ENCODE measurements at regions not wholly inside any gene's neighbourhood (a gene's known extent, or its start where the extent isn't known, plus 50 kb on each side); places are given as distances from the start of the nearest gene placed in this dataset.
A peak's percentile ranks its signal among the peaks of the same experiment; 100 is the strongest.

DNA sequence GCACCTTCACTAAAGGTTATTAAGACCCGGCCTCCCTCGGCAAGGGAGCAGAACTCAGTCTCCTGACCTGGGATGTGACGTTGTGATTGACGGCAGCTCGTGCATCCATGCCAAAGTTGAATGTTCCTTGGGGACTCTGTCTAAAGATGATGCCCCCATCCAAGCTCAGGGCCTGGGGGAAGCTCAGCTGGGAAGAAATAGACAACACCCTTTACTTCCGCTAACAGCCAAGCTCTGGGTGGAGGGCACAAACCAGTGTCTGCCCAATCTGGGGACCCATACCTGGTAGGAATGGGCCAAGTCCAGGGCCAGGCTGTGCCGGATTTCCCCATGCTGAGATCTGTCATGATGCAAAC, 95.4 kb downstream of the RMI2 start:
- DNase-seq = no peak

DNA sequence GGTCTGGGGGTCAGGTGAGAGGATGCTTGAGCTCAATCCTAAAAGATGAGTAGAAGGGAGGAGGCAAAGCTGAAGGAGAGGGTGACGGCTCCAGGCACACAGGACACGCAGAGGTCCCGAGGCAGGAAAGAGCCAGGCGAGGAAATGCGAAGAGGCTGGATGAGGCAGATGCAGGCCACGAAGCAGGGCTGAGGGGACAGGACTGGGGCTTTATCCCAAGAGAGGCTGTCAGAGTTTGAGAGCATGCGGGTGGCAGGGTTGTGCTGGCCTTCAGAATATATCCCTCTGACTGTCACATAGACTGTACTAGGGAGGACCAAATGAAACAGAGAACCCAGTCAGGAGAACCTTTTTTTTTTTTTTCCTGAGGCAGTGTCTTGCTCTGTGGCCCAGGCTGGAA, 100.2 kb downstream of the RMI2 start:
- DNase-seq = no peak

DNA sequence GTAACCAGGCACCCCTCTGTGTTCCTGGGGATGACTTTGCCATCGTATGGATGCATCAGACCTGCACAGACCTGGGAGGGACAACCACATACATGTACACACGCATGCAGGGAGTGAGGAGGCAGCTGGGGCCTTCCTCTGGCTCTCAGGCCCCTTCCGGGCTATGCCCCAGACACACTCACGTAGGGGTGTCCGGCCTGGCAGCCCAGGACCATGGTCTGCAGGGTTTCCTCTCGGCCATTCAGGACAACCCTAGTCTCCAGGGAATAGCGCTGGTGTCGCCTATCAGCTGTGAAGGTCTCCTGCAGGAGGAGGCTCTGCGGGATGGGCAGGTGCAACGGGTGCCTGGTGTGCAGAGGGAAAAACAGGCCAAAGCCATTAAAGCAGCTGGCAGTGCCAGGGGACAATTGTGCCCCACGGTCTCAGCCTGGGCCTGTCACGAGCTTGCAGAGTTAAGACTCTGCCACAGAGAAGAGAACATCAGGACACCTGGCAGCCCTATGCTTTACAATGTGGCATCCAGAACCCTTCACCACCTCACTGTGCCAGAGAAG, 101.4 kb downstream of the RMI2 start:
- no peak for DNase-seq

DNA sequence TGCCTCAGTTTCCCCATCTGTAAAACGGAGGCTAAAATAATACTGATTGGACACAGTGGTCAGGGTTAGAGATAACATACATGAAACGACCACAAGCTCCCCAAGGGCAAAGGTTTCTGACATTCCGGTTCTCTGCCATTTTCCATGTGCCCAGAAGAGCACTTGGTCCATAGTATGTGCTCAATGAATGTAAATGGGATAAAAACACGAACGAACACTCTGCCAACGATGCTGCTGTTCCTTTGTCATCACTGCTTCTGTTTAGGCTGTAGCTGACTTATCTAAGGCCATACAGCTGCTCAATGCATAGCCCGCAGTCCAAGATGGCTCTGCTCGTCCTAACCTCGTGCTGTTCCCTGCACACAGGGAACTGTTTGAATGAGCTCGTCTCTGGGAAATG, 102.0 kb downstream of the RMI2 start:
- no peak for DNase-seq

DNA sequence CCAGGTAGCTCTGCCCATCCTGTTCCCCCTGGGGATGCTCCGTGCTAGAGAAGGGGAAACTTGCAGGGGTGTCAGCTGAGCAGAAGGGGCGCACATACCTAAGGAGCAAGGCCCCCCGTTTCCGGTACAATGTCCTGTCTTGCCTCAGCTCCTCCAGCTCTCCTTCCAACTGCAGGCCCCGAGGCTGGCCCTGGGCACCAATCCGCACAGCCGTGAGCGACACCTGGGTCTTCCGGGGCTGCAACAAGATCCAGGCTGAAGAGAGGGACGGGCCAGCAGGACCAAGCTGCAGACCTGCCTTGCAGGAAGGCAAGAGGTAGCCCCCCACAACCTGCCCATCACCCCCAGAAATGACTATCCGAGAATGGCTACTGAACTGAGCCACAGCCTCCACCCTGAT, 102.6 kb downstream of the RMI2 start:
- no peak for DNase-seq

DNA sequence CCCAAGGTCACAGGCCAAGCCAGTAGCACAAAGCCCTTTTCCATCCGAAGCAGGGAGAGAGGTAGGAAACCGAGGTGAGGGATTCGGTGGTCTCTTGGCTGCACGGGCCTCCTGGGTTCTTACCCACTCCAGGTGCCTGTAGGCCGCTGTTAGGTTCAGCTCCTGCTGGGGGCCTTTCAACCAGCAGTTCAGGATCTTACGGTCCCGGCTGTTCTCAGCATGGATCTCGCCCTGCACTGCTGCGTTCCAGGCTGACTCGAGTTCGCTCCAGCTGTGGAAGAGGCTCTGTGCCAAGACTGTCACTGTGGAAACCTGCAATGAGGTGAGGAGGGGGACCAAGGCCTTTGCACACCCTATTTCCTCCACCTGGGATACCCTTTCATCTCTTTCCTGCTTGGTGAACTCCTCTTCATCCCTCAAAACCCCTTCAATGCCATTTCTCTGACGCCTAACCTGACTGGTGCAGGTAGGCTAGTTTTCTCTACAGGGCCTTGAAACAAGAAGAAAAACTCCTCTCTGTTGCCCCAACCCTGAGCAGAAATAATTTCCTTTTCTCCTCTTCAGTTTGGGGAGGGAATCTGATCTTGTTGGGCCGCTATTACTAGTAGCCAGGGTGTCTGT, 103.6 kb downstream of the RMI2 start:
- no peak for DNase-seq

DNA sequence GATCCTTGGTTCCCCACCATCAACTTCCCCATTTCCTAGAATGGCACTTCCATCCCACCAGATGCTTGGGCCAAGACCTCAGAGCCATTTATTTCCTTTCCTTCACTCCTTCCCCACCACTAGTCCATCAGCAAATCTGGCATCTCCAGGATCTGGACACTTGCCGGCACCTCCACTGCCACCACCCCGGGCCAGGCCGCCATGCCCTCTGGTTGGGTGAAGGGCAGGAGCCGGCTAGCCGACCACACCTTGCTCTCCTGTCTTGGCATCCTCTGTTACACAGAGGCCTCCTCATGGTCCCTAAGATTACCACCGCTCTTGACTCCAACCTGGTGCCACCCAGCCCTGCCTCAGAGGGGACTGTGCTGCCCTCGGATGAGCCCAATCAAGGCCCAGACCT, 104.5 kb downstream of the RMI2 start:
- DNase-seq = no peak

DNA sequence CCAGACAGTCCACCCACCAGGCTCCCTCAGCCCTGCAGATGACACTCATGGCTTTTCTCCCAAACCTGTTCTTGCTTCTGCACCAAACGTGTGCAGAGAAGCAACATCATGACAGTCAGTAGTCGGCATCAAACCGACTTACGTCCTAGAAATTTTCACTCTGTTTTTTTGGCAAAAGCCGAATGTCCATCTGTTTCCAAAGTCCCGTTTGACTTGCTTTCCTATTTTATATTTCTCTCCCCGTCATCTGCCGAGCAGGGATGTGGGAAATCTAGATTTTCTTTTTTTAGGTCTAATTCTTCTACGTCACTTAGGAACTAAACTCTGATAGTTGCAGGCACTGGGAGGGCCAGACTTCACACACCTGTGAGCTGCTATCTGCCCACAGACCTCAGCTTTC, 104.9 kb downstream of the RMI2 start:
- no peak for DNase-seq

DNA sequence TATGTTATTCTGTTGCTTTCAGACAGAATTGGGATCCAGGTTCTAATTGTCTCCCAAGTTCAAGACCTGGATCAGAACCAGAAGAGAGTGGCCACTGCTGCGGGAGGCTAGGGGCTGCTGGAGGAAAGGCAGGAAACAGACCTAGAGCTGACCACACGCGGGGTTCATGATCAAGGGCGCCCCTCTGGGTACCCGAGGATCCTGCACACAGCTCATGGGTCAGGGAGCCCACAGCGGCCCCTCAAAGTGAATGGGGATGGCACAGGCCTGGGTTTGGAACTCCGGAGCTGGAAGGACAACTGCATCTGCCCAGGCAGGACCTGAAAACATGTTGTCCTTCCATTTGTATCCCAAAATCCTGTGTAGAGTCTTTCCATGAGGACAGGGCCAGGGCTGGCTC, 107.0 kb downstream of the RMI2 start:
- DNase-seq = no peak

DNA sequence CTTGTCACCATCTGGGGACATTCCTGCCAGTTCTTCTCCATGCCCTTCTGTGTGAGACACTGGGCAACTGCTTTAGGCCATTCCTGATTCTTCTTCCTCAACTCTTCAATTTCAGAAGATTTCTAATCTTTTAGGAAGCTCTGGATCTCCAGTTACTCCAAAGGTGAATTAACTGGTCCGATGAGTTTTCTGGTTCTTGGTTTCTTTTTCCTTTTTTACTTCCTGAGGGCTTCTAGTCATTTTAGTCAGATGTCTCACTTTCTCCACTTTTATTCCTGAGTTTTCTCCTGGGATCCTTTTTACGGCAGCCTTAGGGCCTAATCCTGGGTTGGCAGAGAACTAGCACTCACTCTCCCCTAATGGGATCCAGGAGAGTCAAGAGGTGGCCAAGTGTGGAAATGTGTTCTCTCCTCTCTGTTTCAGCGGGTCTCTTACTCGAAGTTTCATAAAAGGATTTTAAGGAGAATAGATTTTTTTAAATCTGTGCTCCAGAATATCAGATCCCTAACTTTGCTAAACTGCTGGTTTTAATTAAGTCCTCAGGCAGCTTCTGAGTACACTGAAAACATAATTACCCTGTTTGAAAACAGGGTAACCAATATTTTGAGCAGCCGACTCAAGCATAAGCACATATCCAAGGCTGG, 107.6 kb downstream of the RMI2 start:
- DNase-seq = peak; percentile 28

DNA sequence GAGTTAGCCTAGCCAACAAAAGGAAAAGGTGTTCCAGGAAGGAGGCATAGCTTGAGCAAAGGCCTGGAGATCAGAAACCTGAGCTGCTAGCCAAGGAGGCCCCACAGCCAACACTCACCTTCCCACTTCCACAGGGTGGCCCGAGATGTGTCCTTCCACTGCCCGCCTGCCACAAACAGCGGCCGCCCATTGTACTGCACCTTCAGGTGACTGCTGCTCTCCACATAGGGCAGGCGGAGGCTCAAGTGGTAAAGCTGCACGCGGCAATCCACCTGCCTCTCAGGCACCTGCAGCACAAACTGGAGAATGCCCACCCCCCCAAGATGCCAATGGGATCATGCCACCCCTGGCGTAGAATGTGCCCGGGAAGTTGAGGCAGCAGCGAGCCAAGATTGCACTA, 111.5 kb downstream of the RMI2 start:
- no peak for DNase-seq

DNA sequence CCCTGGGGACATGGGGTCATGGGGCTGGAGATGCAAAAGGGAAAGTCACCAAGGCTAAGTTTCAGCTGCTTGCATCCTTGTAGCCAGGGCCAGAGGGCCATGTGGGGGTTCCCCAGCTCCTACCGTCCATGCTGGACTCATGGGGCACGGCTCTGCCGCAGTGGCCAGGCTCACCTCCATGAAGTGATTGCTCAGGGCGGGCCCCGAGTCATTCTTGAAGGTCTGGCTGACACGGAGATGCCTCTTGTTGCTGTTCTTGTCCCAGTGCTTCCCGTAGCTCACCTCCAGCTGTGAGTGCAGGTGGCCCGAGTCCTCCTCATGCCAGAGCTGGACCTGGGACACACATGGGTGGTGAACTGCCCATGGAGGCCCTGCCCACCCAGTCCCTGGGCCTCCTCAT, 114.5 kb downstream of the RMI2 start:
- no peak for DNase-seq

DNA sequence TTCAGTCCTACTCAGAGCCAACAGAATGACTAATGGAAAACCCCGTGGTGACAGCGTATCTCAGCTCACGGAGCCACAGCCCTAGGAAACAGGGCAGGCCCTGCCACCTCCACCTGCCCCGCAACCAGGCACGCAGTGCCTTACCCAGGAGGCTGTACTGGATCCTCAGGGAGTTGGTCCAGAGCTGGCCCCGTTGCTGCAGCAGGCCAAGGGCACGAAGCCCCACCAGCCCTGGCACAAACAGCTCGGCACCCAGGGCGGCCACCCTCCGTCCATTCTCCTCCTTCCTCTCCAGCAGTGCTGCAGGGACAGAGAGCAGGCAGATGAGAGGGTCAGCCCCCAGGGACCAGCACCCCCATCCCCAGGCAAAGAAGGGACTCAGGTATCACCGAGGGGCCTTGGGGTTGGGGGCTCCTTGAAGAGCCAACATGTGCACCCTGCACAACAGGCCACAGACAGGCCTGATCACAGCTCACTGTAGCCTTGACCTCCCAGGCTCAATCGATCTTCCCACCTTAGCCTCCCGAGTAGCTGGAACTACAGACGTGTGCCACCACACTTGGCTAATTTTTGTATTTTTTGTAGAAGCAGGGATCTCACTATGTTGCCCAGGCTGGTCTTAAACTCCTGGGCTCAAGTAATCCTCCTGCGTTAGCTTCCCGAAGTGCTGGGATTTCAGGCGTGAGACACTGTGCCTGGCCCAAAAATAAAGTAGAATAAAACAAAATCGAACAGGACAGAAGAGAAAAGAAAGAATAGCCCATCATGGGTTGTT, 115.7 kb downstream of the RMI2 start:
- no peak for DNase-seq

DNA sequence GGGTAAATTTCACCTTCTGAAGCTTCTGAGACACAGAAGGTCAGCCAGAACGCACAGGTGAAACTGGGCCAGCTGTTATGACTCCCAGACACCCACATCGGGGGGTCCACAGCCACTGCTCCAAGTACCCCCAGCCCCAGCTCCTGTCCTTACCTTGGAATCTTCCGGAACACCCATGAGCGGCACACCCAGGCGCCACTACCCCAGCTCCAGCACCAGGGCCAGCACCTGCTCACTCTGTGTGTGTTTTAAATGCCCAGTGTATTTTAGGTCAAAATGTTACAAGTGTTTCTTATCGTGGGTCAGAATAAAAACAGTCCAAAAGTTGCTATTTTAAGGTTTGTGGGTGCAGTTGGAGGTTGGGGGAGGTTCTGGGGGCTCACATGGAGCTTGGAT, 116.3 kb downstream of the RMI2 start:
- DNase-seq = no peak

DNA sequence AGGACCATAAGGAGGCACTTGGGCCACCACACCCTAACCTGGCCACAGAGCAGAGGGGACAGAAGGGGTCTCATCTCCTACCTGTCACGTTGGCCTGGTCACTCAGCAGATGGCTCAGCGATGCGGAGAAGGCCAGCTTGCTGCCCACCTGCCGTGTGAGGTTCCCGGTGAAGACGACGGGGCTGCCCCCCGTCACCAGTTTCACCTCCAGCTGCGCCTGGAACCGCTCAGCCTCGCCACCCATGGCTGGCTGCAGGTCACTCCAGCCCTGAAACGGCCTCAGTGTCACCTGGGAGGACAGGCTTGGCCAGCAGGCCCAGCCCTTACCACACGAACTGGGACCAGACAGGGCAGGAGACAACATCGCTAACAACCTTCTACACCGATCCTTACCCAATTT, 116.8 kb downstream of the RMI2 start:
- no peak for DNase-seq

DNA sequence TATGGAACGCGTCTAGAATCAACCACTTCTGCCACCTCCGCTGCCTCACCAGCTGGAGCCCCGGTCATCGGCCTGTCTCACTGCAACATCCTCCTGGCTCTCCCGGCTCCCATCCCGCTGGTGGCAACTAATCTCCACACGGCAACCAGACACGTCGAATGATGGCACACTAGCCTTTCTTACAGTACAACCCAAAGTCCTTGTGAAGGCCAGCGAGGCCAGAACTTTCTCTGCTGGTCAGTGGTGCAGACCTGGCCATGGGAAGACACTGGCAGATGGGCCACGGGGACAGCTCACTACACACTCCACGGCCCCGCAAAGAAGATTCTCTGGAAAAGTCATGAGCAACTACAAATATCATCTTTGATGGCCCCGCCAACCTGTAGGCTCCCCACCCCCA, 117.6 kb downstream of the RMI2 start:
- no peak for DNase-seq

DNA sequence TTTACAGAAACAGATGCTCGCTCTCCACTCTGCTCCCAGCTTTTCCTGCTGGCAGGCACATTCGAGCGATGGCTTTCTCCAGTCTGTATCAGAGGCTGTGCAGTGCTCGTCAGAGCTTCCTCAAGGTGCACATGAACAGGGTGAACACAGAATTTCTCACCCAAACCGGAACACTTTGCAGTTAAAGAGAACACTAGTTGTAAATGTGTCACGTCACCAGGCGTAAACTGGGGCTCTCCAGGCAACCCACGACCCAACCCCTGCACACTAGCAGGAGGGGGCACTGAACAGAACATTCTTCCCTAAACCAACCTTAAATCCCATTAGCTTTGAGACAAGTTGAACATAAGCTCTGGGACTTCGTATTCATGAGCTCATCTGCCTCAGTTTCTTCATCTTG, 119.0 kb downstream of the RMI2 start:
- DNase-seq = no peak

DNA sequence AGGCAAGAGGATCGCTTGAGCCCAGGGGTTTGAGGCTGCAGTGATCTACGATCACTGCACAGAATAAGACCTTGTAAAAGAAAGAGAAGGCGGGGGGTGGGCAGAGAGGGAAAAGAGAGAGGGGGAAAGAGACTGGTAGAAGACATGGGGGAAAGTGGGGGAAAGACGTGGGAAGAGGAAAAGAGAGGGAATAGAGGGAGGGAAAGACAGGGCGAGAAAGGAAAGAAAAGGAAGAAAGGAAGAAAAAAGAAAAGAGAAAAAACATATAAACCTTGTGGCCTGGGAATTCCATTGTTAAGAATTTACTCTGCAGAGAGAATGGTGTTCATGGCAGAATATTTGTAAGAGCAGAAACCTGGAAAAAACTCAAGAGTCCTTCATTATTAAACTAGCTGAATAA, 120.4 kb downstream of the RMI2 start:
- DNase-seq = no peak

DNA sequence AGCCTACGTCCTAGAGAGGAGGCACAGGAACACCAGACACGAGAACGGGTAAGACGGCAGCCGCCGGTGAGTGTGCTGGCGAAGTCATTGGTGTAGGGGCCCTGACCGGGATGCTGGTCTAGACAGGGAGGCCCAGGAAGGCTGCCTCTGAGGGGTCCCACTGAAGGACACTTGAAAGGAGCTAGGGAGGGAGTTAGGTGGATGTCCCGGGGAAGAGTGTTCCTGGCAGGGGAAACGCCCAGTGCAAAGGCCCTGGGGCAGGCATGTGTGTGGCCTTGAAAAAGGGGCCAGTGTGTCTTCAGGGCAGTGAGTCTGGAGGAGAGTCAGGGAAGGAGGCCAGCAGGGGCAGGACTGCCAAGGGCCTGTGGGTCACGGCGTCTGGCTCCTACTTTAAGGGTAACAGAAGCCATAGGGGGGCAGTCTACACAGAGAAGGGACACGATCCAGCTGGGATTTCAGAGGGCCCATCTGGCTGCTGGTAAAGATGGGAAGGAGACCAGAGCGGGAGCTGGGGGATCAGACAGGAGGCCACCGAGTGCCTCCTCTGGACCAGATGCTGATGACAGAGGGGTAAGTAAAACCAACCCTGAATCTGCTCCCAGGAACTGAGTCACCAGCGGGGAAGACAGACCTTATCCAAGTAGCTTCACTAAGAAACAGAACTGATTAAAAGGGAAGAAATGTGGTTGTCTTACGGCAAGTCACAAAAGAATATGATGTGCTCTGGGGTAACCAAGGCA, 115.9 kb downstream of the LITAF start:
- DNase-seq = no peak

DNA sequence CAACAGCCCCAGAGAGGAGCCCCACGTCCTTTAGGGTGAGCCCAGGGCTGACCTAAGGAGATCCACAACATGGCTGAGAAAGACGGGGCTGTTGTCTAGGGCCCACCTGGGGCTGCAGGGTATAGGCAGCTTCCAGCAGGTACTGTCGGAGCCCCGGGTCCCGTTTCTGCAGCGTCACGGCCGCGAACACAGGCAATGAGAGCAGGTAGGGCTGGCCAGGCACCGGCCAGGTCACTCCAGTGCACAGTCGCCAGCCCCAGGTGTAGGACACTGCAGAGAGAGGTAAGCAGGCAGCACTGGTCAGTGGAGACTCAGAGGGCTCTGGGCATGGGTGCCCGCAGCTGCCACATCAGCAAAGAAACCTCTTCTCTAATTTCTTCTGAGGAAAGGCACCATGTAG, 115.2 kb downstream of the LITAF start:
- no peak for DNase-seq

DNA sequence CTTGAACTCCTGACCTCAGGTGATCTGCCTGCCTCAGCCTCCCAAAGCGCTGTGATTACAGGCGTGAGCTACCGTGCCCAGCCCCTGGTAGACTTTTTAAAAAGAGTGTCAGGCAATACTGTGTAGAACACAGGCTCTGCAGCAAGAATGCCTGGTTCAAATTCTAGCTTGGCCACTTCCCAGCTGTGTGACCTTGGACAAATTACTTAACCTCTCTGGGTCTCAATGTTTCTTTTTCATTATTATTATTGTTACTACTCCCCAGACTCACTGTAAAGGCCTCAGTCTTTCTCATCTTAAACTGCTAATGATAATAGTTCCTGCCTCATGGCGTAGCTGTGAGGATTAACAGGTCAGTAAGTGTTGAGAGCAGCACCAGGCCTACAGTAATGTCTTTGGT, 114.3 kb downstream of the LITAF start:
- no peak for DNase-seq

DNA sequence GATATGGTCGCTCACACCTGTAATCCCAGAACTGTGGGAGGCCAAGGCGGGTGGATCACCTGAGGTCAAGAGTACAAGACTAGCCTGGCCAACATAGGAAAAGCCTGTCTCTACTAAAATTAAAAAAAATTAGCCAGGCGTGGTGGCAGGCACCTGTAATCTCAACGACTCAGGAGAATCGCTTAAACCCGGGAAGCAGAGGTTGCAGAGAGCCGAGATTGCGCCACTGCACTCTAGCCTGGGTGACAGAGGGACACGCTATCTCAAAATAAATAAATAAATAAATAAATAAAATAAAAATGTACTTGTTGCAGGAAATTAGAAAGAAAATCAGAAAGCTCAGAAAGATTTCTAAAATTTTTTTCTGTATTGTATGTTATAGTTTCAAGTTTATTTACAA, 113.9 kb downstream of the LITAF start:
- DNase-seq = no peak

DNA sequence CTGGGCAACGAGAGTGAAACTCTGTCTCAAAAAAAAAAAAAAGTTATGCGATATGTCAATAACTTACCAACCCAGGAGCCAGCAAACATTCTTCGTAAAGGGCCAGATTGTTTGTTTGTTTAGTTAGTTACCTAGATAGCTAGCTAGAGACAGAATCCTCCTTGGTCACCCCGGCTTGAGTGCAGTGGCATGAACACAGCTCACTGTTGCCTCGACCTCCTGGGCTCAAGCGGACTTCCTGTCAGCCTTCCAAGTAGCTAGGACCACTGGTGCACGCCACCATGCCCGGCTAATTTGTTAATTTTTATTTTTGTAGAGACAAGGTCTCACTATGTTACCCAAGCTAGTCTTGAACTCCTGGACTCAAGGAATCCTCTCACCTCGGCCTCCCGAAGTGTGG, 113.0 kb downstream of the LITAF start:
- DNase-seq = no peak
